HEK293 (cell line): ENCODE measurements at regions not wholly inside any gene's neighbourhood (a gene's known extent, or its start where the extent isn't known, plus 50 kb on each side); places are given as distances from the start of the nearest gene placed in this dataset.
A peak's percentile ranks its signal among the peaks of the same experiment; 100 is the strongest.

Experiments used
- CTCF ChIA-PET: fragments of 350-600 bp; formaldehyde crosslinking; extraction: SDS; loops from one replicate; lab custom pipeline; 2021; ENCODE audit warnings: antibody characterized with exemption; lab: Yijun Ruan, JAX
- POLR2A ChIA-PET: fragments of 300-600 bp; formaldehyde crosslinking; extraction: SDS; loops from one replicate; lab custom pipeline; 2020; ENCODE audit warnings: antibody characterized with exemption, inconsistent platforms; lab: Yijun Ruan, JAX
- H3K27ac ChIP-seq: fragments of 200-500 bp; sonication (Bioruptor generic); 2 replicates; pipeline ENCODE4 v1.5.1; 2014; ENCODE audit warnings: low read depth, low read length, control low read depth, inconsistent platforms; ENCODE audit errors: extremely low read depth
- H3K36me3 ChIP-seq, 2 experiments: fragments of 200-500 bp in 1 of 2; sonication (Bioruptor generic) in 1 of 2; 1 replicate in 1 of 2; 2 replicates in 1 of 2; pipeline ENCODE4 v1.5.1; 2014 to 2017; ENCODE audit warnings: inconsistent platforms in 2 of 2, low read length in 2 of 2; ENCODE audit not compliant: control insufficient read depth in 2 of 2, insufficient read depth in 1 of 2
- H3K4me1 ChIP-seq: fragments of 200-500 bp; sonication (Bioruptor generic); 2 replicates; pipeline ENCODE4 v1.5.1; 2014; ENCODE audit warnings: mild to moderate bottlenecking, low read length, inconsistent platforms; ENCODE audit not compliant: control insufficient read depth, insufficient read depth
- H3K4me3 ChIP-seq: 2 replicates; pipeline ENCODE4 v1.5.1; 2011; ENCODE audit warnings: low read depth, mild to moderate bottlenecking, control low read depth, low read length, moderate library complexity
- H3K9me3 ChIP-seq: fragments of 200-500 bp; sonication (Bioruptor generic); 2 replicates; pipeline ENCODE4 v1.5.1; 2014; ENCODE audit warnings: low read depth, low read length, inconsistent platforms; ENCODE audit not compliant: control insufficient read depth, insufficient read depth
- BCL11A ChIP-seq: fragments of 450-650 bp; formaldehyde crosslinking; IDR thresholded peaks from 2 replicates; pipeline ENCODE4 v1.5.1; 2016; ENCODE audit warnings: low read depth, missing biosample characterization, missing genetic modification characterization
- BCL11B ChIP-seq: fragments of 450-650 bp; formaldehyde crosslinking; IDR thresholded peaks from 2 replicates; pipeline ENCODE4 v1.5.1; 2016; ENCODE audit warnings: low read depth, missing biosample characterization, missing genetic modification characterization
- GLIS2 ChIP-seq: fragments of 450-650 bp; formaldehyde crosslinking; IDR thresholded peaks from 2 replicates; pipeline ENCODE4 v1.5.1; 2016; ENCODE audit warnings: missing biosample characterization, missing genetic modification characterization
- KLF7 ChIP-seq: fragments of 450-650 bp; formaldehyde crosslinking; IDR thresholded peaks from 2 replicates; pipeline ENCODE4 v1.5.1; 2016; ENCODE audit warnings: missing biosample characterization, missing genetic modification characterization, borderline replicate concordance
- PBX3 ChIP-seq: sonication (generic); formaldehyde crosslinking; IDR thresholded peaks from 2 replicates; pipeline ENCODE4 v1.8.1; 2022; ENCODE audit warnings: mild to moderate bottlenecking, moderate library complexity, missing genetic modification reagents
- SETDB1 ChIP-seq: IDR thresholded peaks from one replicate; pipeline ENCODE4 v1.6.1; 2017; ENCODE audit warnings: mild to moderate bottlenecking, low read length, moderate library complexity, mixed read lengths; ENCODE audit not compliant: insufficient read length
- ZBTB17 ChIP-seq: fragments of 450-650 bp; formaldehyde crosslinking; IDR thresholded peaks from 2 replicates; pipeline ENCODE4 v1.5.1; 2016; ENCODE audit warnings: missing biosample characterization, missing genetic modification characterization
- ZBTB21 ChIP-seq: fragments of 450-650 bp; formaldehyde crosslinking; IDR thresholded peaks from 2 replicates; pipeline ENCODE4 v1.5.1; 2017; ENCODE audit warnings: missing biosample characterization, missing genetic modification characterization
- ZFHX2 ChIP-seq: fragments of 450-650 bp; formaldehyde crosslinking; conservative IDR thresholded peaks from 2 replicates; pipeline ENCODE4 v1.5.1; 2016; ENCODE audit warnings: missing biosample characterization, missing genetic modification characterization
- ZFP37 ChIP-seq: fragments of 450-650 bp; formaldehyde crosslinking; IDR thresholded peaks from 2 replicates; pipeline ENCODE4 v1.5.1; 2016; ENCODE audit warnings: missing biosample characterization, missing genetic modification characterization
- ZNF114 ChIP-seq: fragments of 450-650 bp; formaldehyde crosslinking; IDR thresholded peaks from 2 replicates; pipeline ENCODE4 v1.5.0; 2017; ENCODE audit warnings: missing biosample characterization, missing genetic modification characterization
- ZNF169 ChIP-seq: fragments of 450-650 bp; formaldehyde crosslinking; IDR thresholded peaks from 2 replicates; pipeline ENCODE4 v1.5.1; 2016; ENCODE audit warnings: missing biosample characterization, missing genetic modification characterization
- ZNF2 ChIP-seq: fragments of 450-650 bp; formaldehyde crosslinking; IDR thresholded peaks from 2 replicates; pipeline ENCODE4 v1.5.1; 2016; ENCODE audit warnings: missing biosample characterization, missing genetic modification characterization
- ZNF211 ChIP-seq: fragments of 450-650 bp; formaldehyde crosslinking; IDR thresholded peaks from 2 replicates; pipeline ENCODE4 v1.5.1; 2016; ENCODE audit warnings: low read depth, missing biosample characterization, missing genetic modification characterization
- ZNF302 ChIP-seq: fragments of 450-650 bp; formaldehyde crosslinking; IDR thresholded peaks from 2 replicates; pipeline ENCODE4 v1.5.1; 2016; ENCODE audit warnings: missing biosample characterization, missing genetic modification characterization, low read depth
- ZNF335 ChIP-seq: fragments of 450-650 bp; formaldehyde crosslinking; conservative IDR thresholded peaks from 2 replicates; pipeline ENCODE4 v1.5.1; 2016; ENCODE audit warnings: missing biosample characterization, missing genetic modification characterization
- ZNF521 ChIP-seq: fragments of 450-650 bp; formaldehyde crosslinking; IDR thresholded peaks from 2 replicates; pipeline ENCODE4 v1.5.1; 2017; ENCODE audit warnings: missing biosample characterization, mild to moderate bottlenecking, missing genetic modification characterization
- ZNF654 ChIP-seq: fragments of 450-650 bp; formaldehyde crosslinking; IDR thresholded peaks from 2 replicates; pipeline ENCODE4 v1.5.1; 2016; ENCODE audit warnings: low read depth, missing biosample characterization, missing genetic modification characterization
- ZNF658 ChIP-seq: fragments of 450-650 bp; formaldehyde crosslinking; IDR thresholded peaks from 2 replicates; pipeline ENCODE4; 2016; ENCODE audit warnings: missing biosample characterization, missing genetic modification characterization
- TF ChIP-seq, protein P1 (sequence below): fragments of 450-650 bp; formaldehyde crosslinking; IDR thresholded peaks from 2 replicates; pipeline ENCODE4 v1.5.1; 2017; ENCODE audit warnings: missing biosample characterization, missing genetic modification characterization
- TF ChIP-seq, protein P2 (sequence below): fragments of 450-650 bp; formaldehyde crosslinking; IDR thresholded peaks from 2 replicates; pipeline ENCODE4 v1.5.1; 2016; ENCODE audit warnings: missing biosample characterization, missing genetic modification characterization
- TF ChIP-seq, protein P3 (sequence below): fragments of 450-650 bp; formaldehyde crosslinking; IDR thresholded peaks from 2 replicates; pipeline ENCODE4 v1.5.1; 2016; ENCODE audit warnings: missing biosample characterization, missing genetic modification characterization
- TF ChIP-seq, protein P4 (sequence below): fragments of 450-650 bp; formaldehyde crosslinking; IDR thresholded peaks from 2 replicates; pipeline ENCODE4 v1.5.1; 2016; ENCODE audit warnings: missing biosample characterization, missing genetic modification characterization

GRCh38 chr7:131717181-131717580, 160.8 kb upstream of the PODXL start:
- CTCF ChIA-PET, result interaction anchor here (0.6 to 1.6 kb wide), 2 partner anchors 21 to 36 kb away, joined by 3 read pairs; no protein-coding TSS in a partner anchor
- no peaks in the 10 kb centered on the region for H3K9me3 ChIP-seq
- H3K36me3 ChIP-seq, result no peaks in the 10 kb centered on the region
- no peak overlapping the region for H3K27ac ChIP-seq
- TF ChIP-seq, protein P1, sequence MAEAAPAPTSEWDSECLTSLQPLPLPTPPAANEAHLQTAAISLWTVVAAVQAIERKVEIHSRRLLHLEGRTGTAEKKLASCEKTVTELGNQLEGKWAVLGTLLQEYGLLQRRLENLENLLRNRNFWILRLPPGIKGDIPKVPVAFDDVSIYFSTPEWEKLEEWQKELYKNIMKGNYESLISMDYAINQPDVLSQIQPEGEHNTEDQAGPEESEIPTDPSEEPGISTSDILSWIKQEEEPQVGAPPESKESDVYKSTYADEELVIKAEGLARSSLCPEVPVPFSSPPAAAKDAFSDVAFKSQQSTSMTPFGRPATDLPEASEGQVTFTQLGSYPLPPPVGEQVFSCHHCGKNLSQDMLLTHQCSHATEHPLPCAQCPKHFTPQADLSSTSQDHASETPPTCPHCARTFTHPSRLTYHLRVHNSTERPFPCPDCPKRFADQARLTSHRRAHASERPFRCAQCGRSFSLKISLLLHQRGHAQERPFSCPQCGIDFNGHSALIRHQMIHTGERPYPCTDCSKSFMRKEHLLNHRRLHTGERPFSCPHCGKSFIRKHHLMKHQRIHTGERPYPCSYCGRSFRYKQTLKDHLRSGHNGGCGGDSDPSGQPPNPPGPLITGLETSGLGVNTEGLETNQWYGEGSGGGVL, result no peak
- no peak for TF ChIP-seq ZNF114
- TF ChIP-seq ZNF654 (tag by site-specific recombination), result no peak
- no peak for TF ChIP-seq ZNF302 (tag by site-specific recombination)
- no peak for TF ChIP-seq ZBTB21 (tag by site-specific recombination)
- no peak for TF ChIP-seq ZFP37 (tag by site-specific recombination)
- POLR2A ChIA-PET, result no interaction called here
- H3K4me3 ChIP-seq, result no peak overlapping the region
- no peaks in the 10 kb centered on the region for H3K4me1 ChIP-seq

- Histone ChIP-seq H3K4me1 (no peaks in the 10 kb centered on the region), H3K36me3 (no peaks in the 10 kb centered on the region), H3K4me3 (no peak overlapping the region), H3K27ac (no peak overlapping the region), H3K9me3 (no peaks in the 10 kb centered on the region)
- TF ChIP-seq SETDB1, result peak; percentile 68
- no peak for TF ChIP-seq ZNF211 (tag by site-specific recombination)
- TF ChIP-seq ZNF521 (tag by site-specific recombination), result no peak
- no peak for TF ChIP-seq BCL11B (tag by site-specific recombination)
- TF ChIP-seq ZNF169 (tag by site-specific recombination), result no peak
- TF ChIP-seq, protein P2, sequence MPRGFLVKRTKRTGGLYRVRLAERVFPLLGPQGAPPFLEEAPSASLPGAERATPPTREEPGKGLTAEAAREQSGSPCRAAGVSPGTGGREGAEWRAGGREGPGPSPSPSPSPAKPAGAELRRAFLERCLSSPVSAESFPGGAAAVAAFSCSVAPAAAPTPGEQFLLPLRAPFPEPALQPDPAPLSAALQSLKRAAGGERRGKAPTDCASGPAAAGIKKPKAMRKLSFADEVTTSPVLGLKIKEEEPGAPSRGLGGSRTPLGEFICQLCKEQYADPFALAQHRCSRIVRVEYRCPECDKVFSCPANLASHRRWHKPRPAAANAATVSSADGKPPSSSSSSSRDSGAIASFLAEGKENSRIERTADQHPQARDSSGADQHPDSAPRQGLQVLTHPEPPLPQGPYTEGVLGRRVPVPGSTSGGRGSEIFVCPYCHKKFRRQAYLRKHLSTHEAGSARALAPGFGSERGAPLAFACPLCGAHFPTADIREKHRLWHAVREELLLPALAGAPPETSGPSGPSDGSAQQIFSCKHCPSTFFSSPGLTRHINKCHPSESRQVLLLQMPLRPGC, result no peak
- ChIA-PET POLR2A (no interaction called here), CTCF (interaction anchor here (0.6 to 0.8 kb wide), 3 partner anchors 20 to 393 kb away, joined by 3 to 4 read pairs (median 3); no protein-coding TSS in a partner anchor)
Measured at GRCh38 chr7:131699323-131699722, 142.9 kb upstream of the PODXL start.

GRCh38 chr7:131692131-131692960, 135.9 kb upstream of the PODXL start:
- no peak overlapping the region for H3K4me3 ChIP-seq
- no peak overlapping the region for H3K27ac ChIP-seq
- H3K36me3 ChIP-seq, result no peaks in the 10 kb centered on the region
- H3K9me3 ChIP-seq, result no peaks in the 10 kb centered on the region
- ChIA-PET CTCF (interaction anchor here (0.5 to 5.0 kb wide), 32 partner anchors 9 to 1841 kb away, joined by 3 to 32 read pairs (median 3); no protein-coding TSS in a partner anchor), POLR2A (no interaction called here)
- no peaks in the 10 kb centered on the region for H3K4me1 ChIP-seq
- peak; percentile 92 for TF ChIP-seq ZFHX2
- TF ChIP-seq ZNF2, result peak; percentile 79; the same call in 1 of the 2 replicates
- TF ChIP-seq, protein P3, sequence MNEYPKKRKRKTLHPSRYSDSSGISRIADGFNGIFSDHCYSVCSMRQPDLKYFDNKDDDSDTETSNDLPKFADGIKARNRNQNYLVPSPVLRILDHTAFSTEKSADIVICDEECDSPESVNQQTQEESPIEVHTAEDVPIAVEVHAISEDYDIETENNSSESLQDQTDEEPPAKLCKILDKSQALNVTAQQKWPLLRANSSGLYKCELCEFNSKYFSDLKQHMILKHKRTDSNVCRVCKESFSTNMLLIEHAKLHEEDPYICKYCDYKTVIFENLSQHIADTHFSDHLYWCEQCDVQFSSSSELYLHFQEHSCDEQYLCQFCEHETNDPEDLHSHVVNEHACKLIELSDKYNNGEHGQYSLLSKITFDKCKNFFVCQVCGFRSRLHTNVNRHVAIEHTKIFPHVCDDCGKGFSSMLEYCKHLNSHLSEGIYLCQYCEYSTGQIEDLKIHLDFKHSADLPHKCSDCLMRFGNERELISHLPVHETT (tag by site-specific recombination), result no peak
- TF ChIP-seq KLF7, result 0 out of 2 replicates have a peak, but pooled peaks have one; percentile 10
- TF ChIP-seq, protein P4, sequence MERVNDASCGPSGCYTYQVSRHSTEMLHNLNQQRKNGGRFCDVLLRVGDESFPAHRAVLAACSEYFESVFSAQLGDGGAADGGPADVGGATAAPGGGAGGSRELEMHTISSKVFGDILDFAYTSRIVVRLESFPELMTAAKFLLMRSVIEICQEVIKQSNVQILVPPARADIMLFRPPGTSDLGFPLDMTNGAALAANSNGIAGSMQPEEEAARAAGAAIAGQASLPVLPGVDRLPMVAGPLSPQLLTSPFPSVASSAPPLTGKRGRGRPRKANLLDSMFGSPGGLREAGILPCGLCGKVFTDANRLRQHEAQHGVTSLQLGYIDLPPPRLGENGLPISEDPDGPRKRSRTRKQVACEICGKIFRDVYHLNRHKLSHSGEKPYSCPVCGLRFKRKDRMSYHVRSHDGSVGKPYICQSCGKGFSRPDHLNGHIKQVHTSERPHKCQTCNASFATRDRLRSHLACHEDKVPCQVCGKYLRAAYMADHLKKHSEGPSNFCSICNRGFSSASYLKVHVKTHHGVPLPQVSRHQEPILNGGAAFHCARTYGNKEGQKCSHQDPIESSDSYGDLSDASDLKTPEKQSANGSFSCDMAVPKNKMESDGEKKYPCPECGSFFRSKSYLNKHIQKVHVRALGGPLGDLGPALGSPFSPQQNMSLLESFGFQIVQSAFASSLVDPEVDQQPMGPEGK (tag by site-specific recombination), result peak; percentile 22; the same call in 1 of the 2 replicates
- TF ChIP-seq PBX3 (CRISPR knock-in tag), result no peak
- no peak for TF ChIP-seq ZNF658 (tag by site-specific recombination)
- TF ChIP-seq GLIS2, result peak; percentile 62
- peak; percentile 71 for TF ChIP-seq ZBTB17 (tag by site-specific recombination)
- no peak for TF ChIP-seq BCL11A (tag by site-specific recombination)
- TF ChIP-seq ZNF335 (tag by site-specific recombination), result peak; percentile 73
